Tibial artery (tissue), 4 donors: ENCODE measurements at regions not wholly inside any gene's neighbourhood (a gene's known extent, or its start where the extent isn't known, plus 50 kb on each side); places are given as distances from the start of the nearest gene placed in this dataset.

Experiments used
- DNase-seq, 2 donors: peaks; one replicate each; pipeline ENCODE4 v3.0.0-alpha.2; 2019
- H3K27ac ChIP-seq, 2 donors: fragments of 200-600 bp; sonication (generic) in 1 of 2; 1 replicate in 1 of 2; 2 replicates in 1 of 2; pipeline ENCODE4 v1.5.1; 2018 to 2019; ENCODE audit warnings: mild to moderate bottlenecking in 1 of 2
- H3K27me3 ChIP-seq, 2 donors: fragments of 200-600 bp; sonication (generic) in 1 of 2; one replicate each; pipeline versions ENCODE4 v1.5.1 to v1.6.0; 2016 to 2019
- H3K36me3 ChIP-seq, 3 donors: fragments of 200-600 bp; sonication (generic) in 2 of 3; one replicate each; pipeline ENCODE4 v1.5.1; 2016 to 2019; ENCODE audit warnings: mild to moderate bottlenecking in 2 of 3
- H3K4me1 ChIP-seq, 4 donors: fragments of 200-600 bp; sonication (generic) in 2 of 4; 1 replicate in 3 of 4; 2 replicates in 1 of 4; pipeline ENCODE4 v1.5.1; 2016 to 2019
- H3K4me3 ChIP-seq, 2 donors: fragments of 200-600 bp; sonication (generic) in 1 of 2; 1 replicate in 1 of 2; 2 replicates in 1 of 2; pipeline ENCODE4 v1.5.1; 2018 to 2019; ENCODE audit warnings: mild to moderate bottlenecking in 2 of 2
- H3K9me3 ChIP-seq, 3 donors: fragments of 200-600 bp; sonication (generic) in 1 of 3; one replicate each; pipeline ENCODE4 v1.5.1; 2016 to 2019
- CTCF ChIP-seq, 2 experiments: fragments of 200-600 bp in 1 of 2; fragments of 450-650 bp in 1 of 2; IDR thresholded peaks; one replicate each; pipeline ENCODE4 v1.5.1; 2017 to 2019; ENCODE audit warnings: antibody characterized with exemption in 2 of 2, mild to moderate bottlenecking in 1 of 2, moderate library complexity in 1 of 2
- intact Hi-C: fragments of 100-400 bp; cut with DNase I; formaldehyde crosslinking; loops from one replicate; pipeline ENCODE4 v1.15.0; 2023; ENCODE audit warnings: low total_unique reads

DNA sequence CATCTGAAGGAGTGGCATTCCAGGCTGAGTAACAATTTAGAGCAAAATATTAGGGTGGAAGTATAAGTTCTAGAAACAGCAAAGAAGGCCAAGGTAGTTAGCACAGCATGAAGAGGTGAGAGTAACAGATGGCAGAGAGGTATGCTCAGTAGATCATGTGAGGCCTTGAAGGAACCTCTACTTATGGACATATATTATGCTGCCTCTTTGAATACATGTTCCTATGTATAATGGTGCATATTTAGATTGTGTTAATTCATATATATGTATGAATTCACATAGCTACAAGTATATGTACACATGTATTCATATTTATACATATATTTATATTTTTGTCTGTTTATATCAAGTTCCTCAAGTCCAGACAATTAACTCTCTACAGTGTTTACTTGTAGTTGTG lies 355.2 kb downstream of the KCTD8 start:
- Histone ChIP-seq H3K4me1 (no peaks in the 10 kb centered on the region), H3K36me3 (no peaks in the 10 kb centered on the region), H3K27ac (no peak overlapping the region), H3K4me3 (no peak overlapping the region), H3K27me3 (no peaks in the 10 kb centered on the region), H3K9me3 (no peaks in the 10 kb centered on the region)
- no peak for TF ChIP-seq CTCF (IDR thresholded peaks at IDR 0.05)
- no peak for DNase-seq
- intact Hi-C loops = no loop called here

DNA sequence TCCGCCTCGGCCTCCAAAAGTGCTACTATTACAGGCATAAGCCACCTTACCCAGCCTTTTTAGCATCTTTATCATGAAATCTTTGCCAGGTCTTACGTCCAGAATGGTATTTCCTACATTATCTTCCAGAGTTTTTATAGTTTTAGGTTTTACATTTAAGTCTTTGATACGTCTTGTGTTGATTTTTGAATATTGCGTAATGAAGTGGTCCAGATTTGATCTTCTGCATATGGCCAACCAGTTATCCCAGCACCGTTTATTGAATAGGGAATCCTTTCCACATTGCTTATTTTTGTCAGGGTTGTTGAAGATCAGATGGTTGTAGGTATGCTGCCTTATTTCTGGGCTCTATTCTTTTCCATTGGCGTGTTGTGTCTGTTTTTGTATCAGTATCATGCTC lies 349.6 kb downstream of the KCTD8 start:
- H3K4me3 ChIP-seq = no peak overlapping the region
- intact Hi-C loops = no loop called here
- no peak overlapping the region for H3K27ac ChIP-seq
- no peaks in the 10 kb centered on the region for H3K36me3 ChIP-seq
- peaks cover 0 to 2% (median 0%) of the 10 kb centered on the region in 3 donors for H3K9me3 ChIP-seq
- no peaks in the 10 kb centered on the region for H3K4me1 ChIP-seq
- H3K27me3 ChIP-seq = no peaks in the 10 kb centered on the region
- TF ChIP-seq CTCF (IDR thresholded peaks at IDR 0.05) = no peak
- no peak for DNase-seq

DNA sequence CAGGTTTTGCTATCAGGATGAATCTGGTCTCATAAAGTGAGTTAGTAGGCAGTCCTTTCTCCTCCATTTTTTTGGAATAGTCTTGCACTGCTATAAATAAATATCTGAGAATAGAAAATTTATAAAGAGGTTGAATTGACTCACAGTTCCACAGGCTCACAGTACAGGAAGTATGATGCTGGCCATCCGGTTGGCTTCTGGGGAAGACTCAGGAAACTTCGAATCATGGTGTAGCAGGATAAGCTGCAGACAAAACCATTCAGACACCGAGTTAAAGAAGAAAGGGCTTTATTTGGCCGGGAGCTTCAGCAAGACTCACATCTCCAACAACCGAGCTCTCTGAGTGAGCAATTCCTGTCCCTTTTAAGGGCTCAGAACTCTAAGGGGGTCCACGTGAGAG lies 348.2 kb downstream of the KCTD8 start:
- no peak for TF ChIP-seq CTCF (IDR thresholded peaks at IDR 0.05)
- DNase-seq = no peak
- intact Hi-C loops = no loop called here
- Histone ChIP-seq H3K4me3 (no peak overlapping the region), H3K27ac (no peak overlapping the region), H3K36me3 (no peaks in the 10 kb centered on the region), H3K4me1 (no peaks in the 10 kb centered on the region), H3K27me3 (no peaks in the 10 kb centered on the region), H3K9me3 (peaks cover 0 to 6% (median 0%) of the 10 kb centered on the region in 3 donors)

DNA sequence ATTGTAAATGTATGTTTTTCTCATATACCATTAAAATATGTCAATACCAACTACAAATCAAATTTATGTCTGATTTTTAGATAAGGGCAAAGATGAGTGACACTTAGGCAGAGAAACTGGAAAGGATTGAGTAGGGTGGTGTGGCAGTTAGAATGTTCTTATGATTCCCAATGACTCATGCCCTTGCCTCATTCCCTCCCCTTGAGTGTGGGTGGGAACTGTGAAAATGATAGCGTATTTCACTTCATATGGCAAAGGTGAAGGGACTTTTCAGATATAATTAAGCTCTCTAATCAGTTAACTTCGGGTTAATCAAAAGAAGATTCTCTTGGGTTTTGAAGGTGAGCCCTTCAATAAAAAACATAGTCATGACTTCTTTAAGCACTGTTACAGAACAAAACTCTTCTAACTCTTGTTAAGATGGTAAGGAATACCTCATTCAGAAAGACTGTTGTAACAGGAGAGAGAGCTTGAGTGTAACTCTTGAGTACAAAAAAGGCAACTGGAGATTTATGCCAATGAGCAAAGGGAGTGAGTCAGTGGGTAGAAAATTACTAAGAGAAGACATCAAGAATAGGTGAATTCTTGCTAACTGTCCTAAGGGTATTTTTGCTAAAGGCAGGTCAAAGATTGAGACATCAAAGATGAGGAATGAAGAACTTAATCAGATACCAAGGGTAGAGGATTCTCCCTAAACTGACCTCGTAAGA lies 329.5 kb downstream of the KCTD8 start:
- H3K4me3 ChIP-seq = no peak overlapping the region
- no peak for DNase-seq
- no peaks in the 10 kb centered on the region for H3K36me3 ChIP-seq
- no peak for TF ChIP-seq CTCF (IDR thresholded peaks at IDR 0.05)
- H3K4me1 ChIP-seq = no peaks in the 10 kb centered on the region
- H3K27me3 ChIP-seq = no peaks in the 10 kb centered on the region
- intact Hi-C loops = no loop called here
- no peaks in the 10 kb centered on the region for H3K9me3 ChIP-seq
- no peak overlapping the region for H3K27ac ChIP-seq

- Histone ChIP-seq H3K4me1 (no peaks in the 10 kb centered on the region), H3K27me3 (no peaks in the 10 kb centered on the region), H3K9me3 (no peaks in the 10 kb centered on the region), H3K4me3 (no peak overlapping the region), H3K36me3 (no peaks in the 10 kb centered on the region), H3K27ac (no peak overlapping the region)
- no peak for DNase-seq
- intact Hi-C loops = no loop called here
- TF ChIP-seq CTCF (IDR thresholded peaks at IDR 0.05) = no peak
Observed at GRCh38 chr4:44120646-44121045, 328.0 kb downstream of the KCTD8 start.

- no peak overlapping the region for H3K4me3 ChIP-seq
- H3K27me3 ChIP-seq = no peaks in the 10 kb centered on the region
- H3K27ac ChIP-seq = no peak overlapping the region
- no peaks in the 10 kb centered on the region for H3K36me3 ChIP-seq
- H3K9me3 ChIP-seq = no peaks in the 10 kb centered on the region
- TF ChIP-seq CTCF (IDR thresholded peaks at IDR 0.05) = no peak
- no peaks in the 10 kb centered on the region for H3K4me1 ChIP-seq
- intact Hi-C loops = no loop called here
- no peak for DNase-seq
Observed at GRCh38 chr4:44121210-44121609, 327.4 kb downstream of the KCTD8 start.
